Gastrocnemius medialis (tissue), 4 donors: ENCODE measurements at regions not wholly inside any gene's neighbourhood (a gene's known extent, or its start where the extent isn't known, plus 50 kb on each side); places are given as distances from the start of the nearest gene placed in this dataset.

Experiments
- POLR2A ChIP-seq, 2 donors: fragments of 450-650 bp; IDR thresholded peaks; one replicate each; pipeline ENCODE4 v1.6.1; 2017; ENCODE audit warnings: antibody characterized with exemption in 2 of 2, mild to moderate bottlenecking in 2 of 2, moderate library complexity in 2 of 2
- TF ChIP-seq, protein P1 (sequence below), 5 experiments: fragments of 450-650 bp in 3 of 5; fragments of 200-600 bp in 2 of 5; sonication (generic) in 2 of 5; IDR thresholded peaks in 4 of 5; conservative IDR thresholded peaks in 1 of 5; 1 replicate in 4 of 5; 2 replicates in 1 of 5; pipeline ENCODE4 v1.5.1; 2016 to 2019; ENCODE audit warnings: antibody characterized with exemption in 5 of 5, mild to moderate bottlenecking in 3 of 5, moderate library complexity in 3 of 5

DNA sequence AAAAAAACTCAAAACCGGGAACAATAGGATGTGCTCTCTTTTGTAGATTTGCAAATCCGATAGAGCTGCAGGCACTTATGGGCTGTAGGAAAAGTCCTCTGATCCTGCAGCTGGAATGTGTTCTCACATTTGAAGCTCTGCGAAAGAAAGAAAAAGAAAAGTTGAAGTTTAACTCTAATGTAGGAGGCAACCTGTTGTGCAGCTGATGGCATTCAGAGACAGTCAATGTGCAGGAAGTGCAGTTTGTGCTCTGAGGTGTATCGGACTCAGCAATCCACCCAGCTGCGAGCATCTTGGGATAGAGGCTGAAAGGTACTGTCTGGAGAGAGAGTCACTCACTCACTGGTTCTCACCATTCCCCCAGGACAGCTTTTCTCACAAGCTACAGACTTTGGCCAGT lies 339.2 kb downstream of the AGTPBP1 start:
- TF ChIP-seq, protein P1, sequence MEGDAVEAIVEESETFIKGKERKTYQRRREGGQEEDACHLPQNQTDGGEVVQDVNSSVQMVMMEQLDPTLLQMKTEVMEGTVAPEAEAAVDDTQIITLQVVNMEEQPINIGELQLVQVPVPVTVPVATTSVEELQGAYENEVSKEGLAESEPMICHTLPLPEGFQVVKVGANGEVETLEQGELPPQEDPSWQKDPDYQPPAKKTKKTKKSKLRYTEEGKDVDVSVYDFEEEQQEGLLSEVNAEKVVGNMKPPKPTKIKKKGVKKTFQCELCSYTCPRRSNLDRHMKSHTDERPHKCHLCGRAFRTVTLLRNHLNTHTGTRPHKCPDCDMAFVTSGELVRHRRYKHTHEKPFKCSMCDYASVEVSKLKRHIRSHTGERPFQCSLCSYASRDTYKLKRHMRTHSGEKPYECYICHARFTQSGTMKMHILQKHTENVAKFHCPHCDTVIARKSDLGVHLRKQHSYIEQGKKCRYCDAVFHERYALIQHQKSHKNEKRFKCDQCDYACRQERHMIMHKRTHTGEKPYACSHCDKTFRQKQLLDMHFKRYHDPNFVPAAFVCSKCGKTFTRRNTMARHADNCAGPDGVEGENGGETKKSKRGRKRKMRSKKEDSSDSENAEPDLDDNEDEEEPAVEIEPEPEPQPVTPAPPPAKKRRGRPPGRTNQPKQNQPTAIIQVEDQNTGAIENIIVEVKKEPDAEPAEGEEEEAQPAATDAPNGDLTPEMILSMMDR (IDR thresholded peaks at IDR 0.05 in 4 of 5, conservative IDR thresholded peaks at IDR 0.05 in 1 of 5) = no peak
- no peak for TF ChIP-seq POLR2A (IDR thresholded peaks at IDR 0.05)
